ENCODE measurements at regions not wholly inside any gene's neighbourhood (a gene's known extent, or its start where the extent isn't known, plus 50 kb on each side); places are given as distances from the start of the nearest gene placed in this dataset.

DNA sequence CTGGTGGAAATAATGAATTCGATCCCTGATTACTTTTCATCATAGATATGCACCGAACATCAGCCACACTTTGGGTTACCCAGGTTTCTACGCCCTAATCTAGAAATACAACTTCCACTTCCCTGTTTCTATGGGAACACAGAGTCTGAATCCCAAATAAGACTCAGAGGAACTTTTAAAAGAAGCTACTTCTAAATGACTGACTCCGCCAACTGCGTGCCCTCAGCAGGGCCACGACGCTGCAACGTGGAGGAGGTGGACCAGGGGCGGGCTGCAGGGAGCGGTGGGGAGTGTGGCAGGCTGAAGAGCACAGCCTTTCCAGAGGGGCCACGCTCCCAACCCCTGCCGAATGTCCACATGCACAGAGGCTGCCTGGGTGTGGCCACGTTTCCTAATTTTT lies 304.0 kb downstream of the SHANK2 start:
- BruUV-seq (replicated peaks), result no TSS peak
- Histone ChIP-seq H3K79me2 (ENCODE audit: low read depth) (no peaks in the 10 kb centered on the region), H3K9me3 (ENCODE audit: insufficient read depth, low read depth) (0 out of 2 replicates have a peak, but pooled peaks cover under 1% of the 10 kb centered on the region), H3K27me3 (ENCODE audit: insufficient read depth, low read depth) (no peaks in the 10 kb centered on the region), H2AFZ (no peak overlapping the region), H3K36me3 (ENCODE audit: low read depth) (no peaks in the 10 kb centered on the region), H3F3A (ENCODE audit: insufficient read depth, low read depth) (no peaks in the 10 kb centered on the region), H3K27ac (no peak overlapping the region), H3K4me3 (no peak overlapping the region), H3K9me2 (ENCODE audit: insufficient read depth) (no peaks in the 10 kb centered on the region), H3K4me2 (no peak overlapping the region), H3K4me1 (replicated peaks; ENCODE audit: insufficient read depth) (no peaks in the 10 kb centered on the region), H4K20me1 (ENCODE audit: insufficient read depth) (no peaks in the 10 kb centered on the region)
- POLR2A ChIA-PET (ENCODE audit: unreplicated experiment), result no interaction called here
- intact Hi-C loops (cut with micrococcal nuclease; ENCODE audit: unreplicated experiment), result no loop called here
- TF ChIP-seq EZH2 (IDR thresholded peaks at IDR 0.05; ENCODE audit: low read depth), result no peak
- TF ChIP-seq, protein P1, sequence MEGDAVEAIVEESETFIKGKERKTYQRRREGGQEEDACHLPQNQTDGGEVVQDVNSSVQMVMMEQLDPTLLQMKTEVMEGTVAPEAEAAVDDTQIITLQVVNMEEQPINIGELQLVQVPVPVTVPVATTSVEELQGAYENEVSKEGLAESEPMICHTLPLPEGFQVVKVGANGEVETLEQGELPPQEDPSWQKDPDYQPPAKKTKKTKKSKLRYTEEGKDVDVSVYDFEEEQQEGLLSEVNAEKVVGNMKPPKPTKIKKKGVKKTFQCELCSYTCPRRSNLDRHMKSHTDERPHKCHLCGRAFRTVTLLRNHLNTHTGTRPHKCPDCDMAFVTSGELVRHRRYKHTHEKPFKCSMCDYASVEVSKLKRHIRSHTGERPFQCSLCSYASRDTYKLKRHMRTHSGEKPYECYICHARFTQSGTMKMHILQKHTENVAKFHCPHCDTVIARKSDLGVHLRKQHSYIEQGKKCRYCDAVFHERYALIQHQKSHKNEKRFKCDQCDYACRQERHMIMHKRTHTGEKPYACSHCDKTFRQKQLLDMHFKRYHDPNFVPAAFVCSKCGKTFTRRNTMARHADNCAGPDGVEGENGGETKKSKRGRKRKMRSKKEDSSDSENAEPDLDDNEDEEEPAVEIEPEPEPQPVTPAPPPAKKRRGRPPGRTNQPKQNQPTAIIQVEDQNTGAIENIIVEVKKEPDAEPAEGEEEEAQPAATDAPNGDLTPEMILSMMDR (conservative IDR thresholded peaks at IDR 0.05), result no peak
- DNase-seq, result no peak
- CTCF ChIA-PET, result no interaction called here

DNA sequence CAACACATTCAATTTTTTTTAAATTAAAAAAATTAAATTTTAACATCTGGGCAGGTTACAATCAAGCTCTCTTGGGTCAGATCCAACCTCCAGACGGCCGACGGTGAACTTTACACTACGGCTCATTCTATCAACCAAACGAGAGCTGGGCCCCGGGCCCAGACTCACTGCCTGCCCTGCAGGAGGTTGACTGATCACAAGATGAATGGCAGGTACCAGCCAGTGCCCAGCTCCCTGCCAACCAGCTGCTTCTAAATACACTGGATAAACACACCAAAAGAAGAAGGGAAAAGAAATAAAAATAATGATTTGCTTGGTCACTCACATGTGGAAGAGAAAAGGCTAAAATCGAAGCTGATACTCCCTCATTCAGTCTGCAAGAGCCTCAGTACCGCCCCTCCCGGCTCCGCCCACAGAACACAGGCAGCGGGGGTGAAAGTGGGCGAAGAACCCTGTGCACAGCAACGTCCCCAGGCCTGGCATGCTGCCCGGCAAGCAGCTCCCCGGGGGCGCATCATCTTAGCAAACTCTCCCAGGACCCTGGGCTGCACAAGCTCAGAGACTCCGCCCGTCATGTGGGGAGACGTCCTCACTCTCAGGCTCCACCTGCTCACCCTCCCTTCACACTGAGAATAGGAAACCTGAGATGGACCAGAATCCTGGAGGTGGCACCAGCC lies 303.4 kb downstream of the SHANK2 start:
- Histone ChIP-seq H3K9me3 (ENCODE audit: insufficient read depth, low read depth) (no peaks in the 10 kb centered on the region), H3K4me2 (no peak overlapping the region), H3K4me1 (replicated peaks; ENCODE audit: insufficient read depth) (no peaks in the 10 kb centered on the region), H3K27ac (no peak overlapping the region), H3K4me3 (no peak overlapping the region), H4K20me1 (ENCODE audit: insufficient read depth) (no peaks in the 10 kb centered on the region), H3F3A (ENCODE audit: insufficient read depth, low read depth) (no peaks in the 10 kb centered on the region), H3K27me3 (ENCODE audit: insufficient read depth, low read depth) (no peaks in the 10 kb centered on the region), H3K36me3 (ENCODE audit: low read depth) (no peaks in the 10 kb centered on the region), H3K9me2 (ENCODE audit: insufficient read depth) (no peaks in the 10 kb centered on the region), H3K79me2 (ENCODE audit: low read depth) (no peaks in the 10 kb centered on the region), H2AFZ (no peak overlapping the region)
- intact Hi-C loops (cut with micrococcal nuclease; ENCODE audit: unreplicated experiment), result no loop called here
- DNase-seq, result no peak
- CTCF ChIA-PET, result interaction anchor here (0.5 kb wide), 1 partner anchor 422 kb away, joined by 4 read pairs; no protein-coding TSS in a partner anchor
- no TSS peak for BruUV-seq (replicated peaks)
- TF ChIP-seq, protein P1 (conservative IDR thresholded peaks at IDR 0.05), result no peak
- no peak for TF ChIP-seq EZH2 (IDR thresholded peaks at IDR 0.05; ENCODE audit: low read depth)
- POLR2A ChIA-PET (ENCODE audit: unreplicated experiment), result no interaction called here

DNA sequence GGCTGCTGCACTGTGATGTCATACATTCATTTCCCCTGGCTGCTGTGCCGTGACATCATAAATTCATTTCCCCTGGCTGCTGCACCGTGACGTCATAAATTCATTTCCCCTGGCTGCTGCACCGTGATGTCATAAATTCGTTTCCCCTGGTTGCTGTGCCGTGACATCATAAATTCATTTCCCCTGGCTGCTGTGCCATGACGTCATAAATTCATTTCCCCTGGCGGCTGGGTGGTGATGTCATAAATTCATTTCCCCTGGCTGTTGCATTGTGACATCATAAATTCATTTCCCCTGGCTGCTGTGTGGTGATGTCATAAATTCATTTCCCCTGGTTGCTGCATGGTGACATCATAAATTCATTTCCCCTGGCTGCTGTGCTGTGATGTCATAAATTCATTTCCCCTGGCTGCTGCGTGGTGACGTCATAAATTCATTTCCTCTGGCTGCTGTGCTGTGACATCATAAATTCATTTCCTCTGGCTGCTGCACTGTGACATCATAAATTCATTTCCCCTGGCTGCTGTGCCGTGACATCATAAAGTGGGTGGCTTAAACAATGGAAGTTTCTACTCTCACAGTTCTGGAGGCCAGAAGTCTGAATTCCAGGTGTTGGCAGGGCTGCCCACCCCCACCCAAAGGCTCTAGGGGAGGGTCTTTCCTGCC lies 301.1 kb downstream of the SHANK2 start:
- Histone ChIP-seq H3K4me2 (no peak overlapping the region), H3K4me1 (replicated peaks; ENCODE audit: insufficient read depth) (no peaks in the 10 kb centered on the region), H3K27me3 (ENCODE audit: insufficient read depth, low read depth) (no peaks in the 10 kb centered on the region), H4K20me1 (ENCODE audit: insufficient read depth) (no peaks in the 10 kb centered on the region), H3K79me2 (ENCODE audit: low read depth) (no peaks in the 10 kb centered on the region), H3K9me3 (ENCODE audit: insufficient read depth, low read depth) (no peaks in the 10 kb centered on the region), H3K4me3 (no peak overlapping the region), H3F3A (ENCODE audit: insufficient read depth, low read depth) (no peaks in the 10 kb centered on the region), H2AFZ (no peak overlapping the region), H3K36me3 (ENCODE audit: low read depth) (no peaks in the 10 kb centered on the region), H3K27ac (no peak overlapping the region), H3K9me2 (ENCODE audit: insufficient read depth) (no peaks in the 10 kb centered on the region)
- CTCF ChIA-PET, result no interaction called here
- no TSS peak for BruUV-seq (replicated peaks)
- DNase-seq, result no peak
- intact Hi-C loops (cut with micrococcal nuclease; ENCODE audit: unreplicated experiment), result no loop called here
- POLR2A ChIA-PET (ENCODE audit: unreplicated experiment), result no interaction called here
- no peak for TF ChIP-seq EZH2 (IDR thresholded peaks at IDR 0.05; ENCODE audit: low read depth)
- TF ChIP-seq, protein P1 (conservative IDR thresholded peaks at IDR 0.05), result no peak
